Peyer's patch (tissue), 4 donors: ENCODE measurements at regions not wholly inside any gene's neighbourhood (a gene's known extent, or its start where the extent isn't known, plus 50 kb on each side); places are given as distances from the start of the nearest gene placed in this dataset.

Source experiments
- DNase-seq, 3 donors: peaks; one replicate each; pipeline ENCODE4 v3.0.0-alpha.2; 2017 to 2019
- H3K27ac ChIP-seq, 4 donors: fragments of 200-600 bp; sonication (generic); one replicate each; pipeline ENCODE4 v1.5.1; 2016 to 2019
- H3K27me3 ChIP-seq, 2 donors: fragments of 200-600 bp; sonication (generic); one replicate each; pipeline ENCODE4 v1.5.1; 2019
- H3K36me3 ChIP-seq, 3 donors: fragments of 200-600 bp; sonication (generic); one replicate each; pipeline ENCODE4 v1.5.1; 2016 to 2019
- H3K4me1 ChIP-seq, 4 donors: fragments of 200-600 bp; sonication (generic); one replicate each; pipeline ENCODE4 v1.5.1; 2016 to 2019
- H3K4me3 ChIP-seq, 4 donors: fragments of 200-600 bp; sonication (generic); 1 replicate in 3 of 4; 2 replicates in 1 of 4; pipeline ENCODE4 v1.5.1; 2016 to 2019; ENCODE audit warnings: mild to moderate bottlenecking in 1 of 4
- H3K9me3 ChIP-seq, 4 donors: fragments of 200-600 bp; sonication (generic); one replicate each; pipeline ENCODE4 v1.5.1; 2016 to 2019; ENCODE audit warnings: mild to moderate bottlenecking in 1 of 4
- CTCF ChIP-seq, 6 experiments: fragments of 450-650 bp in 4 of 6; fragments of 200-600 bp in 2 of 6; sonication (generic) in 1 of 6; IDR thresholded peaks; one replicate each; pipeline ENCODE4 v1.5.1; 2017 to 2019; ENCODE audit warnings: antibody characterized with exemption in 6 of 6, mild to moderate bottlenecking in 3 of 6, moderate library complexity in 1 of 6
- POLR2A ChIP-seq, 2 donors: fragments of 450-650 bp; IDR thresholded peaks; one replicate each; pipeline ENCODE4 v1.5.1; 2017; ENCODE audit warnings: antibody characterized with exemption in 2 of 2, mild to moderate bottlenecking in 2 of 2, moderate library complexity in 2 of 2

- no peak for DNase-seq
- no peaks in the 10 kb centered on the region for H3K36me3 ChIP-seq
- no peak for TF ChIP-seq POLR2A (IDR thresholded peaks at IDR 0.05)
- TF ChIP-seq CTCF (IDR thresholded peaks at IDR 0.05), result no peak
- H3K27ac ChIP-seq, result no peak overlapping the region
- no peaks in the 10 kb centered on the region for H3K27me3 ChIP-seq
- no peaks in the 10 kb centered on the region for H3K4me1 ChIP-seq
- no peak overlapping the region for H3K4me3 ChIP-seq
- no peaks in the 10 kb centered on the region for H3K9me3 ChIP-seq
Observed at GRCh38 chr3:18237251-18238005, 187.7 kb downstream of the SATB1 start.

GRCh38 chr3:18236726-18237125, 188.4 kb downstream of the SATB1 start:
- Histone ChIP-seq H3K4me1 (no peaks in the 10 kb centered on the region), H3K36me3 (no peaks in the 10 kb centered on the region), H3K9me3 (no peaks in the 10 kb centered on the region), H3K27me3 (no peaks in the 10 kb centered on the region), H3K4me3 (no peak overlapping the region), H3K27ac (no peak overlapping the region)
- TF ChIP-seq CTCF (IDR thresholded peaks at IDR 0.05) (no peak), POLR2A (IDR thresholded peaks at IDR 0.05) (no peak)
- no peak for DNase-seq

GRCh38 chr3:18234717-18235335, 190.3 kb downstream of the SATB1 start:
- no peaks in the 10 kb centered on the region for H3K36me3 ChIP-seq
- no peak for TF ChIP-seq POLR2A (IDR thresholded peaks at IDR 0.05)
- TF ChIP-seq CTCF (IDR thresholded peaks at IDR 0.05), result no peak
- no peaks in the 10 kb centered on the region for H3K4me1 ChIP-seq
- H3K27ac ChIP-seq, result no peak overlapping the region
- H3K4me3 ChIP-seq, result no peak overlapping the region
- DNase-seq, result no peak
- no peaks in the 10 kb centered on the region for H3K27me3 ChIP-seq
- no peaks in the 10 kb centered on the region for H3K9me3 ChIP-seq

GRCh38 chr3:18233987-18234716, 191.0 kb downstream of the SATB1 start:
- no peaks in the 10 kb centered on the region for H3K27me3 ChIP-seq
- H3K4me3 ChIP-seq, result no peak overlapping the region
- DNase-seq, result no peak
- no peaks in the 10 kb centered on the region for H3K4me1 ChIP-seq
- no peaks in the 10 kb centered on the region for H3K9me3 ChIP-seq
- H3K36me3 ChIP-seq, result no peaks in the 10 kb centered on the region
- H3K27ac ChIP-seq, result no peak overlapping the region
- TF ChIP-seq CTCF (IDR thresholded peaks at IDR 0.05), result no peak
- TF ChIP-seq POLR2A (IDR thresholded peaks at IDR 0.05), result no peak

GRCh38 chr3:18232317-18232716, 192.8 kb downstream of the SATB1 start:
- Histone ChIP-seq H3K36me3 (no peaks in the 10 kb centered on the region), H3K27me3 (no peaks in the 10 kb centered on the region), H3K9me3 (no peaks in the 10 kb centered on the region), H3K4me1 (no peaks in the 10 kb centered on the region), H3K27ac (no peak overlapping the region), H3K4me3 (no peak overlapping the region)
- TF ChIP-seq POLR2A (IDR thresholded peaks at IDR 0.05), result no peak
- TF ChIP-seq CTCF (IDR thresholded peaks at IDR 0.05), result no peak
- DNase-seq, result no peak
